PC-9 (cell line): ENCODE measurements at regions not wholly inside any gene's neighbourhood (a gene's known extent, or its start where the extent isn't known, plus 50 kb on each side); places are given as distances from the start of the nearest gene placed in this dataset.

Experiments
- BruUV-seq: library from RNA; stranded (reverse); fragments of 400-500 nt; replicated peaks from 2 replicates; lab custom pipeline; 2021; lab: Mats Ljungman, UMichigan
- CTCF ChIA-PET: fragments of 300-600 bp; sonication (Branson Sonifier 250); formaldehyde crosslinking; loops from one replicate; lab custom pipeline; 2022; ENCODE audit warnings: antibody characterized with exemption; lab: Charles Lee
- POLR2A ChIA-PET: fragments of 300-600 bp; sonication (Branson Sonifier 250); formaldehyde crosslinking; loops from one replicate; lab custom pipeline; 2022; ENCODE audit warnings: antibody characterized with exemption; ENCODE audit not compliant: unreplicated experiment; lab: Charles Lee
- DNase-seq, 2 experiments: peaks; one replicate each; pipeline versions ENCODE4 v3.0.0 to v3.0.0-alpha.2; 2015 to 2022; ENCODE audit warnings: mixed read lengths in 1 of 2
- H2AFZ ChIP-seq: fragments of 200-600 bp; sonication (generic); 2 replicates; pipeline ENCODE4 v1.8.1; 2017; ENCODE audit warnings: antibody characterized with exemption
- H3F3A ChIP-seq: fragments of 200-600 bp; sonication (generic); 2 replicates; pipeline ENCODE4 v1.8.1; 2017; ENCODE audit warnings: antibody characterized with exemption, mild to moderate bottlenecking, low read depth; ENCODE audit not compliant: insufficient read depth
- H3K27ac ChIP-seq: fragments of 200-600 bp; sonication (generic); 2 replicates; pipeline ENCODE4 v1.6.1; 2016; ENCODE audit warnings: mixed run types
- H3K27me3 ChIP-seq: fragments of 200-600 bp; sonication (generic); 2 replicates; pipeline ENCODE4 v1.6.1; 2016; ENCODE audit warnings: low read depth, mixed run types; ENCODE audit not compliant: insufficient read depth
- H3K36me3 ChIP-seq: fragments of 200-600 bp; sonication (generic); 2 replicates; pipeline ENCODE4 v1.6.1; 2016; ENCODE audit warnings: low read depth, mixed run types
- H3K4me1 ChIP-seq: fragments of 200-600 bp; sonication (generic); replicated peaks from 2 replicates; pipeline ENCODE4 v1.6.1; 2016; ENCODE audit warnings: mixed run types; ENCODE audit not compliant: insufficient read depth
- H3K4me2 ChIP-seq: fragments of 200-600 bp; sonication (generic); 2 replicates; pipeline ENCODE4 v1.6.1; 2017; ENCODE audit warnings: mixed run types
- H3K4me3 ChIP-seq: fragments of 200-600 bp; sonication (generic); 2 replicates; pipeline ENCODE4 v1.6.1; 2016; ENCODE audit warnings: mixed run types
- H3K79me2 ChIP-seq: fragments of 200-600 bp; sonication (generic); 2 replicates; pipeline ENCODE4 v1.6.1; 2017; ENCODE audit warnings: low read depth, mixed run types
- H3K9me2 ChIP-seq: fragments of 200-600 bp; sonication (generic); 2 replicates; pipeline ENCODE4 v1.8.1; 2017; ENCODE audit warnings: mild to moderate bottlenecking; ENCODE audit not compliant: insufficient read depth
- H3K9me3 ChIP-seq: fragments of 200-600 bp; sonication (generic); 2 replicates; pipeline ENCODE4 v1.8.1; 2016; ENCODE audit warnings: low read depth; ENCODE audit not compliant: insufficient read depth
- H4K20me1 ChIP-seq: fragments of 200-600 bp; sonication (generic); 2 replicates; pipeline ENCODE4 v1.8.1; 2017; ENCODE audit not compliant: insufficient read depth
- EZH2 ChIP-seq: fragments of 200-600 bp; sonication (generic); IDR thresholded peaks from 2 replicates; pipeline ENCODE4 v1.8.0; 2017; ENCODE audit warnings: antibody characterized with exemption, low read depth
- intact Hi-C: fragments of 100-400 bp; cut with micrococcal nuclease; formaldehyde crosslinking; loops from one replicate; pipeline ENCODE4 v1.10.0; 2022; ENCODE audit not compliant: unreplicated experiment
- TF ChIP-seq, protein P1 (sequence below): fragments of 200-600 bp; sonication (generic); conservative IDR thresholded peaks from 2 replicates; pipeline ENCODE4 v1.6.1; 2017; ENCODE audit warnings: mixed run types, antibody characterized with exemption, mild to moderate bottlenecking, moderate library complexity

GRCh38 chr4:112007391-112007790 is 137.9 kb upstream of the FAM241A start:
- Histone ChIP-seq H3K27ac (no peak overlapping the region), H3K9me2 (peaks cover 6% of the 10 kb centered on the region), H3K4me2 (no peak overlapping the region), H3K27me3 (no peaks in the 10 kb centered on the region), H3K4me1 (no peaks in the 10 kb centered on the region), H4K20me1 (no peaks in the 10 kb centered on the region), H3K4me3 (no peak overlapping the region), H3K79me2 (no peaks in the 10 kb centered on the region), H2AFZ (no peak overlapping the region), H3K36me3 (no peaks in the 10 kb centered on the region), H3F3A (no peaks in the 10 kb centered on the region), H3K9me3 (no peaks in the 10 kb centered on the region)
- ChIA-PET CTCF (no interaction called here), POLR2A (interaction anchor here (0.6 kb wide), 1 partner anchor 37 kb away, joined by 7 read pairs; no protein-coding TSS in a partner anchor)
- no peak for TF ChIP-seq EZH2
- no TSS peak for BruUV-seq
- no peak for DNase-seq
- intact Hi-C loops, result no loop called here

- H3K4me3 ChIP-seq, result no peak overlapping the region
- DNase-seq, result no peak
- CTCF ChIA-PET, result no interaction called here
- intact Hi-C loops, result no loop called here
- H3K36me3 ChIP-seq, result no peaks in the 10 kb centered on the region
- no peaks in the 10 kb centered on the region for H3F3A ChIP-seq
- H3K9me3 ChIP-seq, result no peaks in the 10 kb centered on the region
- TF ChIP-seq, protein P1, sequence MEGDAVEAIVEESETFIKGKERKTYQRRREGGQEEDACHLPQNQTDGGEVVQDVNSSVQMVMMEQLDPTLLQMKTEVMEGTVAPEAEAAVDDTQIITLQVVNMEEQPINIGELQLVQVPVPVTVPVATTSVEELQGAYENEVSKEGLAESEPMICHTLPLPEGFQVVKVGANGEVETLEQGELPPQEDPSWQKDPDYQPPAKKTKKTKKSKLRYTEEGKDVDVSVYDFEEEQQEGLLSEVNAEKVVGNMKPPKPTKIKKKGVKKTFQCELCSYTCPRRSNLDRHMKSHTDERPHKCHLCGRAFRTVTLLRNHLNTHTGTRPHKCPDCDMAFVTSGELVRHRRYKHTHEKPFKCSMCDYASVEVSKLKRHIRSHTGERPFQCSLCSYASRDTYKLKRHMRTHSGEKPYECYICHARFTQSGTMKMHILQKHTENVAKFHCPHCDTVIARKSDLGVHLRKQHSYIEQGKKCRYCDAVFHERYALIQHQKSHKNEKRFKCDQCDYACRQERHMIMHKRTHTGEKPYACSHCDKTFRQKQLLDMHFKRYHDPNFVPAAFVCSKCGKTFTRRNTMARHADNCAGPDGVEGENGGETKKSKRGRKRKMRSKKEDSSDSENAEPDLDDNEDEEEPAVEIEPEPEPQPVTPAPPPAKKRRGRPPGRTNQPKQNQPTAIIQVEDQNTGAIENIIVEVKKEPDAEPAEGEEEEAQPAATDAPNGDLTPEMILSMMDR, result no peak
- TF ChIP-seq EZH2, result no peak
- no peaks in the 10 kb centered on the region for H3K4me1 ChIP-seq
- no peaks in the 10 kb centered on the region for H3K79me2 ChIP-seq
- no peak overlapping the region for H2AFZ ChIP-seq
- H4K20me1 ChIP-seq, result no peaks in the 10 kb centered on the region
- H3K4me2 ChIP-seq, result no peak overlapping the region
- no peaks in the 10 kb centered on the region for H3K27me3 ChIP-seq
- no TSS peak for BruUV-seq
- no peaks in the 10 kb centered on the region for H3K9me2 ChIP-seq
- H3K27ac ChIP-seq, result no peak overlapping the region
- POLR2A ChIA-PET, result no interaction called here
These were observed 129.3 kb upstream of the FAM241A start for GRCh38 chr4:112015960-112016359.

DNA sequence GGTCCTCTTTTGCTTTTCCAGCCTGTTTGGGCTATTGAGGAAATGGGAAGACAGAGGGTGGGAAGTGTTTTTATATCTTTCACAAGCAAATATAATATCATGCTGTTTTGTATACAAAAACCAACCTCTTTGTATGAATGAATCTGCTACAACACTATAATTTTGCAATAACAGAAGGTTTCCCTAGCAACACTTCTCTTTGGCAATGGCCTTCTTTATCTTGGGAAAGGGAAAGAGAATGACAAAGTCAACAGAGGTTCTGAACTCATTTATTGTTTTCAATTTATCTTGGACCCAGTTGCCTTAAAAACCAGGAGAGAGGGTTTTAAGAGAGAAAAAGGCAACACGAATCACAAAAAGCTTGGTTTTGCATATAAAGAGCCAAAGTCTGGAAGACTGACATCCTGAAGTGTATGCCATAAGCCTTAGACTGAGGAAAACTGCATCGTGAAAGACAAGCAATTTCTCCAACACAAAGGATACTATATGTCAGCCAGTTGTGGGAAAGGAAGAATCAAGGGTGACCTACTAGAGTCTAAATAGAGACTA is 121.8 kb upstream of the FAM241A start:
- no peaks in the 10 kb centered on the region for H4K20me1 ChIP-seq
- H3K4me3 ChIP-seq, result no peak overlapping the region
- CTCF ChIA-PET, result no interaction called here
- H2AFZ ChIP-seq, result no peak overlapping the region
- POLR2A ChIA-PET, result no interaction called here
- no peak for DNase-seq
- no peak overlapping the region for H3K4me2 ChIP-seq
- H3K4me1 ChIP-seq, result no peaks in the 10 kb centered on the region
- no peaks in the 10 kb centered on the region for H3K36me3 ChIP-seq
- no peaks in the 10 kb centered on the region for H3K79me2 ChIP-seq
- intact Hi-C loops, result no loop called here
- H3F3A ChIP-seq, result no peaks in the 10 kb centered on the region
- no peaks in the 10 kb centered on the region for H3K9me3 ChIP-seq
- no peak for TF ChIP-seq EZH2
- TF ChIP-seq, protein P1, result no peak
- H3K9me2 ChIP-seq, result no peaks in the 10 kb centered on the region
- no peaks in the 10 kb centered on the region for H3K27me3 ChIP-seq
- BruUV-seq, result no TSS peak
- H3K27ac ChIP-seq, result no peak overlapping the region

- ChIA-PET POLR2A (no interaction called here), CTCF (no interaction called here)
- H3K4me1 ChIP-seq, result no peaks in the 10 kb centered on the region
- BruUV-seq, result no TSS peak
- no peaks in the 10 kb centered on the region for H3K36me3 ChIP-seq
- no peak for DNase-seq
- H2AFZ ChIP-seq, result no peak overlapping the region
- TF ChIP-seq, protein P1, result no peak
- no peak for TF ChIP-seq EZH2
- intact Hi-C loops, result no loop called here
- H3K4me3 ChIP-seq, result no peak overlapping the region
- H3F3A ChIP-seq, result no peaks in the 10 kb centered on the region
- H3K4me2 ChIP-seq, result no peak overlapping the region
- H4K20me1 ChIP-seq, result no peaks in the 10 kb centered on the region
- no peaks in the 10 kb centered on the region for H3K9me3 ChIP-seq
- H3K27me3 ChIP-seq, result no peaks in the 10 kb centered on the region
- H3K9me2 ChIP-seq, result no peaks in the 10 kb centered on the region
- H3K79me2 ChIP-seq, result no peaks in the 10 kb centered on the region
- no peak overlapping the region for H3K27ac ChIP-seq
These were observed 119.2 kb upstream of the FAM241A start for GRCh38 chr4:112026058-112026457.
